GM23338 (cell line): ENCODE measurements at regions not wholly inside any gene's neighbourhood (a gene's known extent, or its start where the extent isn't known, plus 50 kb on each side); places are given as distances from the start of the nearest gene placed in this dataset.

Experiments
- CREB1 ChIP-seq: fragments of 250-450 bp; sonication (Bioruptor Pico); IDR thresholded peaks from 2 replicates; pipeline ENCODE4 v1.5.0; 2020; ENCODE audit warnings: low read depth, mild to moderate bottlenecking, moderate library complexity
- CTCF ChIP-seq, 2 experiments: fragments of 200-600 bp in 1 of 2; sonication (generic) in 1 of 2; conservative IDR thresholded peaks; 2 replicates each; pipeline versions ENCODE4 v1.5.1 to v1.6.1; 2016 to 2017; ENCODE audit warnings: antibody characterized with exemption in 2 of 2, low read depth in 2 of 2, mild to moderate bottlenecking in 2 of 2, moderate library complexity in 1 of 2
- EZH2 ChIP-seq: fragments of 200-600 bp; sonication (generic); IDR thresholded peaks from one replicate; pipeline ENCODE4 v1.8.0; 2017; ENCODE audit warnings: antibody characterized with exemption, mild to moderate bottlenecking, low read depth; ENCODE audit not compliant: unreplicated experiment
- EZH2phosphoT487 ChIP-seq: fragments of 200-600 bp; sonication (generic); IDR thresholded peaks from one replicate; pipeline ENCODE4 v1.8.1; 2018; ENCODE audit warnings: antibody characterized with exemption; ENCODE audit not compliant: unreplicated experiment
- NANOG ChIP-seq: IDR thresholded peaks from 2 replicates; pipeline ENCODE4 v1.6.1; 2016; ENCODE audit warnings: antibody characterized with exemption, borderline replicate concordance
- POLR2AphosphoS5 ChIP-seq: IDR thresholded peaks from 2 replicates; pipeline ENCODE4 v1.6.1; 2016; ENCODE audit warnings: antibody characterized with exemption, low read depth
- REST ChIP-seq: IDR thresholded peaks from one replicate; pipeline ENCODE4 v1.6.1; 2018; ENCODE audit warnings: antibody characterized with exemption; ENCODE audit not compliant: unreplicated experiment
- ZNF114 ChIP-seq: fragments of 250-450 bp; sonication (Bioruptor Pico); IDR thresholded peaks from 2 replicates; pipeline ENCODE4 v1.5.0; 2020; ENCODE audit warnings: mild to moderate bottlenecking, moderate library complexity
- ZNF331 ChIP-seq: fragments of 250-450 bp; sonication (Bioruptor Pico); IDR thresholded peaks from 2 replicates; pipeline ENCODE4 v1.5.0; 2020; ENCODE audit warnings: low read depth, mild to moderate bottlenecking, moderate library complexity

- no peak for TF ChIP-seq EZH2phosphoT487
- no peak for TF ChIP-seq CTCF (conservative IDR thresholded peaks at IDR 0.05; ENCODE audit: low read depth in 2 of 2)
- no peak for TF ChIP-seq ZNF114 (CRISPR knock-in tag)
- TF ChIP-seq POLR2AphosphoS5, result no peak
- TF ChIP-seq ZNF331 (CRISPR knock-in tag), result no peak
- no peak for TF ChIP-seq REST
- TF ChIP-seq EZH2, result no peak
- TF ChIP-seq NANOG, result no peak
- TF ChIP-seq CREB1, result no peak
Measured at GRCh38 chr3:18556001-18556408, 130.9 kb upstream of the SATB1 start.
